ENCODE measurements at regions not wholly inside any gene's neighbourhood (a gene's known extent, or its start where the extent isn't known, plus 50 kb on each side); places are given as distances from the start of the nearest gene placed in this dataset.
"Not testable (repeated sequence)": the region's sequence is repeated elsewhere in the genome, so short reads cannot be mapped to it uniquely, and the experiment has no call there.

- peaks cover 13% of the 10 kb centered on the region for H3K27me3 ChIP-seq (ENCODE audit: insufficient read depth, low read length)
- H2AFZ ChIP-seq (ENCODE audit: low read length), result no peak overlapping the region
These were observed 426.4 kb downstream of the PREX1 start for GRCh38 chr20:48401359-48401758.

DNA sequence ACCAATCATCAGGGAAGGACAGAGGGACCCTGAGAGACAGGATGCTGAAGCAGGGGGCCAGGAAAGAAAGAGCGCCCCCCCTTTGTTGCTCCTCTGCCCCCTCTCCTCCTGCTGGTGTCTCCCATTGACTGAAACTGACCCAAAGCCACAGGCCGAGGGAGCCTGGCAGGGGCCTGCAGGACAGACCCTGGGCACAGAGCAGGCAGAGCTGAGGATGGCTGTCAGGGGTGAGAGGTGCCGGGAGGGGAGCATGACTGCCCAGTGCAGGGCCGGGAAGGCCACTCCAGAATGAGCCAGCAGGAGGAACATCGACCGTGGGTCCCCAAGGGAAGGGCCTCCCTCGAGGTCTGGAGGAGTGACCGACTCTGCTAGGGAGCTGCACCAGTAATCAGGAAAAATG lies 427.8 kb downstream of the PREX1 start:
- Histone ChIP-seq H3K79me2 (ENCODE audit: insufficient read depth, low read length) (no peaks in the 10 kb centered on the region), H3K27ac (ENCODE audit: low read depth, low read length) (no peak overlapping the region), H4K20me1 (ENCODE audit: insufficient read depth, low read length) (no peaks in the 10 kb centered on the region), H3K9me3 (ENCODE audit: low read depth, low read length) (no peaks in the 10 kb centered on the region), H3K36me3 (ENCODE audit: insufficient read depth, low read length) (no peaks in the 10 kb centered on the region), H3K4me2 (ENCODE audit: insufficient read depth, low read length) (no peak overlapping the region), H3K4me1 (ENCODE audit: insufficient read depth, low read length) (no peaks in the 10 kb centered on the region), H2AFZ (ENCODE audit: low read length) (no peak overlapping the region), H3K27me3 (ENCODE audit: insufficient read depth, low read length) (peaks cover 13% of the 10 kb centered on the region), H3K4me3 (ENCODE audit: insufficient read depth, low read length) (no peak overlapping the region)
- no peak for DNase-seq (ENCODE audit: insufficient read length, low spot score, missing footprints)
- no peak for TF ChIP-seq CTCF (IDR thresholded peaks at IDR 0.05; ENCODE audit: extremely low read depth, low read depth, low read length)

More at GRCh38 chr20:48401359-48401758, 426.4 kb downstream of the PREX1 start:
- TF ChIP-seq CTCF (IDR thresholded peaks at IDR 0.05; ENCODE audit: extremely low read depth, low read depth, low read length), result no peak
- no peaks in the 10 kb centered on the region for H3K79me2 ChIP-seq (ENCODE audit: insufficient read depth, low read length)
- DNase-seq (ENCODE audit: insufficient read length, low spot score, missing footprints), result no peak
- no peak overlapping the region for H3K4me3 ChIP-seq (ENCODE audit: insufficient read depth, low read length)
- no peak overlapping the region for H3K4me2 ChIP-seq (ENCODE audit: insufficient read depth, low read length)
- no peaks in the 10 kb centered on the region for H3K36me3 ChIP-seq (ENCODE audit: insufficient read depth, low read length)
- no peaks in the 10 kb centered on the region for H3K9me3 ChIP-seq (ENCODE audit: low read depth, low read length)
- H3K27ac ChIP-seq (ENCODE audit: low read depth, low read length), result no peak overlapping the region
- H4K20me1 ChIP-seq (ENCODE audit: insufficient read depth, low read length), result no peaks in the 10 kb centered on the region
- H3K4me1 ChIP-seq (ENCODE audit: insufficient read depth, low read length), result no peaks in the 10 kb centered on the region

- no peaks in the 10 kb centered on the region for H3K9me3 ChIP-seq (ENCODE audit: low read depth, low read length)
- no peaks in the 10 kb centered on the region for H3K79me2 ChIP-seq (ENCODE audit: insufficient read depth, low read length)
- TF ChIP-seq CTCF (IDR thresholded peaks at IDR 0.05; ENCODE audit: extremely low read depth, low read depth, low read length), result no peak
- H4K20me1 ChIP-seq (ENCODE audit: insufficient read depth, low read length), result no peaks in the 10 kb centered on the region
- H3K36me3 ChIP-seq (ENCODE audit: insufficient read depth, low read length), result no peaks in the 10 kb centered on the region
- H3K4me2 ChIP-seq (ENCODE audit: insufficient read depth, low read length), result no peak overlapping the region
- H2AFZ ChIP-seq (ENCODE audit: low read length), result no peak overlapping the region
- H3K4me1 ChIP-seq (ENCODE audit: insufficient read depth, low read length), result no peaks in the 10 kb centered on the region
- H3K27ac ChIP-seq (ENCODE audit: low read depth, low read length), result no peak overlapping the region
- H3K4me3 ChIP-seq (ENCODE audit: insufficient read depth, low read length), result no peak overlapping the region
- peaks cover 13% of the 10 kb centered on the region for H3K27me3 ChIP-seq (ENCODE audit: insufficient read depth, low read length)
- DNase-seq (ENCODE audit: insufficient read length, low spot score, missing footprints), result no peak
These were observed 429.0 kb downstream of the PREX1 start for GRCh38 chr20:48398506-48399449.

GRCh38 chr20:48396981-48397861 lies 430.6 kb downstream of the PREX1 start:
- DNase-seq (ENCODE audit: insufficient read length, low spot score, missing footprints); H3K9me3 ChIP-seq (ENCODE audit: low read depth, low read length); H3K27ac ChIP-seq (ENCODE audit: low read depth, low read length); H3K4me3 ChIP-seq (ENCODE audit: insufficient read depth, low read length); H3K4me2 ChIP-seq (ENCODE audit: insufficient read depth, low read length); H2AFZ ChIP-seq (ENCODE audit: low read length); H3K4me1 ChIP-seq (ENCODE audit: insufficient read depth, low read length); H4K20me1 ChIP-seq (ENCODE audit: insufficient read depth, low read length); H3K36me3 ChIP-seq (ENCODE audit: insufficient read depth, low read length); H3K27me3 ChIP-seq (ENCODE audit: insufficient read depth, low read length); H3K79me2 ChIP-seq (ENCODE audit: insufficient read depth, low read length): not testable (repeated sequence)

Measured in osteoblast (primary cell).